ENCODE measurements at regions not wholly inside any gene's neighbourhood (a gene's known extent, or its start where the extent isn't known, plus 50 kb on each side); places are given as distances from the start of the nearest gene placed in this dataset.

- Histone ChIP-seq H3K27ac (no peak overlapping the region), H3K9me3 (no peaks in the 10 kb centered on the region), H3K4me3 (no peak overlapping the region), H3K27me3 (no peaks in the 10 kb centered on the region), H3K36me3 (no peaks in the 10 kb centered on the region), H3K4me1 (no peaks in the 10 kb centered on the region)
- no peak for TF ChIP-seq POLR2A (IDR thresholded peaks at IDR 0.05)
- no peak for TF ChIP-seq EP300 (IDR thresholded peaks at IDR 0.05)
- TF ChIP-seq CTCF (IDR thresholded peaks at IDR 0.05), result no peak
- 64 to 73% methylated on average over 7 of the region's 7 CpGs for WGBS, 2 donors
- DNase-seq (ENCODE audit: low spot score in 2 of 2), result no peak
Observed at GRCh38 chr3:148319161-148319915, 378.4 kb upstream of the AGTR1 start.

- Histone ChIP-seq H3K4me1 (no peaks in the 10 kb centered on the region), H3K36me3 (no peaks in the 10 kb centered on the region), H3K9me3 (no peaks in the 10 kb centered on the region), H3K27me3 (no peaks in the 10 kb centered on the region), H3K4me3 (no peak overlapping the region), H3K27ac (no peak overlapping the region)
- DNase-seq (ENCODE audit: low spot score in 2 of 2), result no peak
- TF ChIP-seq EP300 (IDR thresholded peaks at IDR 0.05) (no peak), POLR2A (IDR thresholded peaks at IDR 0.05) (no peak), CTCF (IDR thresholded peaks at IDR 0.05) (no peak)
- WGBS, 2 donors, result 43 to 53% methylated on average over 2 of the region's 2 CpGs
Observed at GRCh38 chr3:148319960-148320359, 377.7 kb upstream of the AGTR1 start.

- no peak overlapping the region for H3K27ac ChIP-seq
- 77 to 79% methylated on average over 4 of the region's 4 CpGs for WGBS, 2 donors
- no peak for TF ChIP-seq EP300 (IDR thresholded peaks at IDR 0.05)
- no peak for TF ChIP-seq POLR2A (IDR thresholded peaks at IDR 0.05)
- no peak for TF ChIP-seq CTCF (IDR thresholded peaks at IDR 0.05)
Observed at GRCh38 chr3:148329481-148330235, 368.0 kb upstream of the AGTR1 start.

GRCh38 chr3:148330542-148330941 is 367.2 kb upstream of the AGTR1 start:
- no peaks in the 10 kb centered on the region for H3K36me3 ChIP-seq
- no peak for DNase-seq (ENCODE audit: low spot score in 2 of 2)
- no peak for TF ChIP-seq CTCF (IDR thresholded peaks at IDR 0.05)
- no peak for TF ChIP-seq EP300 (IDR thresholded peaks at IDR 0.05)
- no peak for TF ChIP-seq POLR2A (IDR thresholded peaks at IDR 0.05)
- 46 to 49% methylated on average over 4 of the region's 4 CpGs for WGBS, 2 donors
- H3K9me3 ChIP-seq, result no peaks in the 10 kb centered on the region
- no peak overlapping the region for H3K27ac ChIP-seq
- H3K4me3 ChIP-seq, result no peak overlapping the region
- peaks cover 0 to 4% (median 0%) of the 10 kb centered on the region in 4 donors for H3K4me1 ChIP-seq
- no peaks in the 10 kb centered on the region for H3K27me3 ChIP-seq

More at GRCh38 chr3:148329481-148330235, 368.0 kb upstream of the AGTR1 start:
- peaks cover 0 to 4% (median 0%) of the 10 kb centered on the region in 4 donors for H3K4me1 ChIP-seq
- no peaks in the 10 kb centered on the region for H3K9me3 ChIP-seq
- no peaks in the 10 kb centered on the region for H3K36me3 ChIP-seq
- no peaks in the 10 kb centered on the region for H3K27me3 ChIP-seq
- no peak for DNase-seq (ENCODE audit: low spot score in 2 of 2)
- no peak overlapping the region for H3K4me3 ChIP-seq
